H4 (cell line): ENCODE measurements at regions not wholly inside any gene's neighbourhood (a gene's known extent, or its start where the extent isn't known, plus 50 kb on each side); places are given as distances from the start of the nearest gene placed in this dataset.
A peak's percentile ranks its signal among the peaks of the same experiment; 100 is the strongest.
"Not testable (repeated sequence)": the region's sequence is repeated elsewhere in the genome, so short reads cannot be mapped to it uniquely, and the experiment has no call there.

Experiments used
- DNase-seq: peaks from one replicate; pipeline ENCODE4 v3.0.0-alpha.2; 2015; ENCODE audit warnings: low spot score

GRCh38 chr13:22883262-22883840, 297.4 kb upstream of the SGCG start:
- DNase-seq = no peak

GRCh38 chr13:22883956-22884355, 296.8 kb upstream of the SGCG start:
- DNase-seq = no peak

- not testable (repeated sequence) for DNase-seq
These were observed 294.7 kb upstream of the SGCG start for GRCh38 chr13:22886061-22886460.

GRCh38 chr13:22889376-22889775, 291.4 kb upstream of the SGCG start:
- not testable (repeated sequence) for DNase-seq

- no peak for DNase-seq
These were observed 287.6 kb upstream of the SGCG start for GRCh38 chr13:22893204-22893603.

- no peak for DNase-seq
These were observed 287.0 kb upstream of the SGCG start for GRCh38 chr13:22893777-22894176.

- DNase-seq = no peak
These were observed 283.0 kb upstream of the SGCG start for GRCh38 chr13:22897571-22898314.

- DNase-seq = not testable (repeated sequence)
These were observed 280.3 kb upstream of the SGCG start for GRCh38 chr13:22900416-22900951.

- DNase-seq = no peak
These were observed 277.5 kb upstream of the SGCG start for GRCh38 chr13:22903301-22903700.

GRCh38 chr13:22903925-22904324, 276.9 kb upstream of the SGCG start:
- no peak for DNase-seq

GRCh38 chr13:22915442-22916082, 265.2 kb upstream of the SGCG start:
- peak; percentile 19 for DNase-seq

GRCh38 chr13:22916276-22916675, 264.5 kb upstream of the SGCG start:
- DNase-seq = not testable (repeated sequence)

- DNase-seq = no peak
These were observed 254.7 kb upstream of the SGCG start for GRCh38 chr13:22925881-22926747.

GRCh38 chr13:22926748-22927400, 253.9 kb upstream of the SGCG start:
- DNase-seq = no peak

GRCh38 chr13:22927845-22928244, 252.9 kb upstream of the SGCG start:
- DNase-seq = not testable (repeated sequence)

- no peak for DNase-seq
These were observed 251.2 kb upstream of the SGCG start for GRCh38 chr13:22929381-22930126.

- DNase-seq = no peak
These were observed 249.2 kb upstream of the SGCG start for GRCh38 chr13:22931576-22931975.

GRCh38 chr13:22932632-22933412, 248.0 kb upstream of the SGCG start:
- not testable (repeated sequence) for DNase-seq

- DNase-seq = no peak
These were observed 247.1 kb upstream of the SGCG start for GRCh38 chr13:22933571-22934181.
